ENCODE measurements at regions not wholly inside any gene's neighbourhood (a gene's known extent, or its start where the extent isn't known, plus 50 kb on each side); places are given as distances from the start of the nearest gene placed in this dataset.

DNA sequence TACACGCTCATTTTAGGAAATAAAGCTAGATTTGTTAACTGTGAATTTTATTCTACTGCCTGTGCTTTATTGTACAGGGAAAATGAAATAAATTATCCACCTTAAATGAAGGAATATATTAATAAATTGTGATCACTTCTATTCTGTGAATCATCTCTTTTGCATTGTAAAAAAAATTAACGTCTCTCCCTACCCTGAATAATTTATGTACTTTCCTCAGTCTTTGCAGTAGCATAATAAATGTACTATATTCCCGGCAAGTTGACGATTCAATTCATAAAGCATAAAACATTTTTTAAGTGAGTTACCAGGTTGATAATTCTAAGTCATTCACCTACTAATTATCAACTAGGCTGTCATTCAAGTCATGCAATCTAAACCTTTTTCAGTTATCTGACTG, 1425.3 kb upstream of the CDH9 start:
- no peak overlapping the region for H3K4me3 Mint-ChIP-seq (ENCODE audit: low read depth, unreplicated experiment)
- no peak for DNase-seq
- no TSS peak for BruUV-seq (replicated peaks)
- TF ChIP-seq CTCF (IDR thresholded peaks at IDR 0.05; ENCODE audit: unreplicated experiment) = no peak
- CTCF ChIA-PET = no interaction called here
- H3K9me3 Mint-ChIP-seq (ENCODE audit: low read depth, unreplicated experiment) = peaks cover 6% of the 10 kb centered on the region
- no peaks in the 10 kb centered on the region for H3K27me3 Mint-ChIP-seq (ENCODE audit: unreplicated experiment)
- H3K4me1 Mint-ChIP-seq (ENCODE audit: low read depth, unreplicated experiment) = no peaks in the 10 kb centered on the region
- no peak overlapping the region for H3K27ac Mint-ChIP-seq (ENCODE audit: unreplicated experiment)
- H3K36me3 Mint-ChIP-seq (ENCODE audit: insufficient read depth, unreplicated experiment) = no peaks in the 10 kb centered on the region
- intact Hi-C loops (cut with micrococcal nuclease; ENCODE audit: unreplicated experiment) = no loop called here

- Mint-ChIP-seq H3K27me3 (ENCODE audit: unreplicated experiment) (no peaks in the 10 kb centered on the region), H3K4me3 (ENCODE audit: low read depth, unreplicated experiment) (no peak overlapping the region), H3K27ac (ENCODE audit: unreplicated experiment) (no peak overlapping the region), H3K36me3 (ENCODE audit: insufficient read depth, unreplicated experiment) (no peaks in the 10 kb centered on the region), H3K9me3 (ENCODE audit: low read depth, unreplicated experiment) (peaks cover 3% of the 10 kb centered on the region), H3K4me1 (ENCODE audit: low read depth, unreplicated experiment) (no peaks in the 10 kb centered on the region)
- no TSS peak for BruUV-seq (replicated peaks)
- no peak for TF ChIP-seq CTCF (IDR thresholded peaks at IDR 0.05; ENCODE audit: unreplicated experiment)
- no peak for DNase-seq
- intact Hi-C loops (cut with micrococcal nuclease; ENCODE audit: unreplicated experiment) = no loop called here
- CTCF ChIA-PET = no interaction called here
Measured at GRCh38 chr5:28451483-28451882, 1413.1 kb upstream of the CDH9 start.

DNA sequence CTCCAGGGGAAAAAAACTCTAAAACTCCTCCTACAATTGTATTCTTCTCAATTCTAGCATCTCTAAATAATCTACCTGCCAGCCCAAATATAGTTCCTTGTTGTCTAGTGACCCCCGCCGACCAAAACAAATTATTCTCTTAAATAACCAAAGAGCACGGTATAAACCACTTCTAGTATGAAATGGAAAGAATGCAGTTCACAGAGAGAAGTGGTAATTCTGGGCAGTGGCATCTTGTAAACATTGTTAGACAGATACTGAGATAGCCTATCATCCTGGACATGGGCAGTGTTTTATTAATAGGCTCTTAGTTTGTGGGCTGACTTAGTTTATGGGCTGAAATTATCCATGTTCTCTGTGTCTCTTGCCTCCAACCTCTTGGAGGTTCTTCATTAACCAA, 1412.6 kb upstream of the CDH9 start:
- no peak for TF ChIP-seq CTCF (IDR thresholded peaks at IDR 0.05; ENCODE audit: unreplicated experiment)
- no peaks in the 10 kb centered on the region for H3K4me1 Mint-ChIP-seq (ENCODE audit: low read depth, unreplicated experiment)
- no peaks in the 10 kb centered on the region for H3K27me3 Mint-ChIP-seq (ENCODE audit: unreplicated experiment)
- intact Hi-C loops (cut with micrococcal nuclease; ENCODE audit: unreplicated experiment) = no loop called here
- DNase-seq = no peak
- H3K27ac Mint-ChIP-seq (ENCODE audit: unreplicated experiment) = no peak overlapping the region
- CTCF ChIA-PET = no interaction called here
- H3K4me3 Mint-ChIP-seq (ENCODE audit: low read depth, unreplicated experiment) = no peak overlapping the region
- H3K36me3 Mint-ChIP-seq (ENCODE audit: insufficient read depth, unreplicated experiment) = no peaks in the 10 kb centered on the region
- peaks cover 3% of the 10 kb centered on the region for H3K9me3 Mint-ChIP-seq (ENCODE audit: low read depth, unreplicated experiment)
- BruUV-seq (replicated peaks) = no TSS peak

- no peaks in the 10 kb centered on the region for H3K4me1 Mint-ChIP-seq (ENCODE audit: low read depth, unreplicated experiment)
- CTCF ChIA-PET = no interaction called here
- no peak overlapping the region for H3K27ac Mint-ChIP-seq (ENCODE audit: unreplicated experiment)
- DNase-seq = no peak
- H3K9me3 Mint-ChIP-seq (ENCODE audit: low read depth, unreplicated experiment) = peaks cover 3% of the 10 kb centered on the region
- no TSS peak for BruUV-seq (replicated peaks)
- TF ChIP-seq CTCF (IDR thresholded peaks at IDR 0.05; ENCODE audit: unreplicated experiment) = no peak
- intact Hi-C loops (cut with micrococcal nuclease; ENCODE audit: unreplicated experiment) = no loop called here
- H3K4me3 Mint-ChIP-seq (ENCODE audit: low read depth, unreplicated experiment) = no peak overlapping the region
- no peaks in the 10 kb centered on the region for H3K36me3 Mint-ChIP-seq (ENCODE audit: insufficient read depth, unreplicated experiment)
- no peaks in the 10 kb centered on the region for H3K27me3 Mint-ChIP-seq (ENCODE audit: unreplicated experiment)
Measured at GRCh38 chr5:28448791-28449190, 1410.4 kb upstream of the CDH9 start.
